GM18507 (cell line): ENCODE measurements at regions not wholly inside any gene's neighbourhood (a gene's known extent, or its start where the extent isn't known, plus 50 kb on each side); places are given as distances from the start of the nearest gene placed in this dataset.
"Not testable (repeated sequence)": the region's sequence is repeated elsewhere in the genome, so short reads cannot be mapped to it uniquely, and the experiment has no call there.

ENCODE experiments used
- DNase-seq: peaks from one replicate; pipeline ENCODE4 v3.0.0; 2011; ENCODE audit warnings: low read depth; ENCODE audit not compliant: insufficient read length; ENCODE audit errors: extremely low spot score
- FAIRE-seq: peaks from 2 replicates; lab custom pipeline; 2011; peaks lifted over from hg19 to GRCh38; lab: Jason Lieb, UNC

GRCh38 chr4:125551466-125551865 is 236.7 kb downstream of the FAT4 start:
- FAIRE-seq (no peak), DNase-seq (no peak)

- FAIRE-seq = no peak
Observed at GRCh38 chr4:125551967-125552366, 237.2 kb downstream of the FAT4 start.

GRCh38 chr4:125572601-125573000 is 257.8 kb downstream of the FAT4 start:
- FAIRE-seq = no peak
- DNase-seq = no peak

More at GRCh38 chr4:125551967-125552366, 237.2 kb downstream of the FAT4 start:
- no peak for DNase-seq

DNA sequence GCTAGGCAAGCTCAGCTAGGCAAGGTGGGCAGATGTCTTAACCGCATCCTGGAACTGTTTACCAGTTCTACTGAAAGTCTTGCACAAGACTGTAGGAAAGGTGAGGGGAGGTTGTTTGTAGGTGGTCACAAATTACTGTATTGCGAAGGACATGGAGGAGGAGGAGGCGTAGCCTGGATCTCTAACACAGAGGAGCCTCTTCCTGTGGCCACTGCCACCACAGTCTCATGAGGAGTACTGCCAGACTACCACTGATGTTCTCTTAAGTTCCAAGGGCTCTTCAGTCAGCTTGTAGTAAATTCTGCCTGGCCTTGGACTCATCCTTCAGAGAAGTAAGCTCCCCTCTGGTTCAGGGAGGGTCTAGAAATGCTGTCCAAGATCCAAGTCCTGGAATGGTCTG is 258.6 kb downstream of the FAT4 start:
- FAIRE-seq (no peak), DNase-seq (no peak)

- FAIRE-seq = no peak
- no peak for DNase-seq
Observed at GRCh38 chr4:125573786-125574185, 259.0 kb downstream of the FAT4 start.

- FAIRE-seq (no peak), DNase-seq (no peak)
Observed at GRCh38 chr4:125582302-125582701, 267.5 kb downstream of the FAT4 start.

GRCh38 chr4:125590158-125590557 is 275.4 kb downstream of the FAT4 start:
- DNase-seq (no peak), FAIRE-seq (no peak)

DNA sequence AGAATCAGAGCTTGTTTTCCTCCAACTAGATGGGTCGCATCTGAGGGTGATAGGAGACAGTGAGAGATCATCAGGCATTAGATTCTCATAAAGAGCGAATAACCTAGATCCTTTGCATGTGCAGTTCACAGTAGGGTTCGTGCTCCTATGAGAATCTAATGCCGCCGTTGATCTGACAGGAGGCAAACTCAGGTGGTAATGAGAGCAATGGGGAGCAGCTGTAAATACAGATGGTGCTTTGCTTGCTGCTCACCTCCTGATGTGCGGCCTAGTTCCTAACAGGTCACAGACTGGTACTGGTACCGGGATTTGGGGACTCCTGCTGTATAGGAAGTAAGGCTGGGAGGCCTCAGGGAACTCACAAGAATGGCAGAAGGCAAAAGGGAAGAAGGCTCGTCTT is 276.5 kb downstream of the FAT4 start:
- FAIRE-seq (no peak), DNase-seq (no peak)

GRCh38 chr4:125594056-125594602 is 279.4 kb downstream of the FAT4 start:
- DNase-seq (no peak), FAIRE-seq (no peak)

GRCh38 chr4:125605926-125606325 is 291.2 kb downstream of the FAT4 start:
- FAIRE-seq = not testable (repeated sequence)

GRCh38 chr4:125620066-125620860 is 305.5 kb downstream of the FAT4 start:
- no peak for FAIRE-seq
- no peak for DNase-seq

More at GRCh38 chr4:125605926-125606325, 291.2 kb downstream of the FAT4 start:
- DNase-seq = not testable (repeated sequence)

GRCh38 chr4:125624951-125625350 is 310.2 kb downstream of the FAT4 start:
- no peak for DNase-seq
- no peak for FAIRE-seq

DNA sequence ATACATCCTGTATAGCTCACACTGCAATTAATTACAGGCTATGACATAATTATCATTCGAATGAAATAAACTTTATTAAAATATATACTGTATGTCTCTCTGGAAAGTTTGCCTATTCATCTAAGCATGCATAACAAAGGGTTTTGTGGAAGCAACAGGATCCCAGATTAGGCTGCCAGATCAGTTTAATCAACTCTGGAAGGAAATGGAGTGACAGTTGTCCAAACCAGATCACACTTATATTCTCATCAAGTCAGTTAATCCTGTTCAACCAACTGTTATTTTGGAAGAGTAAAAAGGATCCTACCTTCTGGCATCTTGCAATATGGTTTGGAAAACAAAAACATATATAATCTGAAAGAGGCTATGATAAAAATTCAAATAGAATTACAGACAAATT is 312.2 kb downstream of the FAT4 start:
- DNase-seq = no peak
- no peak for FAIRE-seq

- FAIRE-seq = no peak
- DNase-seq = no peak
Observed at GRCh38 chr4:125639182-125639621, 324.4 kb downstream of the FAT4 start.

- DNase-seq (no peak), FAIRE-seq (no peak)
Observed at GRCh38 chr4:125641611-125642010, 326.9 kb downstream of the FAT4 start.

- no peak for FAIRE-seq
- DNase-seq = no peak
Observed at GRCh38 chr4:125642645-125643044, 327.9 kb downstream of the FAT4 start.

GRCh38 chr4:125649452-125649851 is 334.7 kb downstream of the FAT4 start:
- DNase-seq = no peak
- no peak for FAIRE-seq

DNA sequence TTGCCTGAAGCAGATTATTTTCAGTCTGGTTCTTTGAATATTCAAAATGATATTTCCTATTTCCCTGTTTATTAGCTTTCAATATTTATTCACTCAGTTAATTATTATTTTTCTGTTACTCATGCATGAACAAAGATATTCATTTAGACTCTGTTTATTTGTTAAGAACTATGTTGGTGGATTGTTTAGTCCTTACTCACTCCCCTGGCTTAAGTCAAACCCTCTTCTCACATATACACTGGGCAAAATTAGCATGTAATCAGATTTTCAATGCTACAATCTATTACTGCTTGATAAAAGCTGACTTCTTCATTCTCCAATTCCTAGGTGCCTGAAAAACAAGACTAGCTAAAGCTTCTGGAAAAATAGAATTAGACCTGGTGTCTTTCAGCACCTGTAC is 335.8 kb downstream of the FAT4 start:
- FAIRE-seq = no peak
- DNase-seq = no peak

DNA sequence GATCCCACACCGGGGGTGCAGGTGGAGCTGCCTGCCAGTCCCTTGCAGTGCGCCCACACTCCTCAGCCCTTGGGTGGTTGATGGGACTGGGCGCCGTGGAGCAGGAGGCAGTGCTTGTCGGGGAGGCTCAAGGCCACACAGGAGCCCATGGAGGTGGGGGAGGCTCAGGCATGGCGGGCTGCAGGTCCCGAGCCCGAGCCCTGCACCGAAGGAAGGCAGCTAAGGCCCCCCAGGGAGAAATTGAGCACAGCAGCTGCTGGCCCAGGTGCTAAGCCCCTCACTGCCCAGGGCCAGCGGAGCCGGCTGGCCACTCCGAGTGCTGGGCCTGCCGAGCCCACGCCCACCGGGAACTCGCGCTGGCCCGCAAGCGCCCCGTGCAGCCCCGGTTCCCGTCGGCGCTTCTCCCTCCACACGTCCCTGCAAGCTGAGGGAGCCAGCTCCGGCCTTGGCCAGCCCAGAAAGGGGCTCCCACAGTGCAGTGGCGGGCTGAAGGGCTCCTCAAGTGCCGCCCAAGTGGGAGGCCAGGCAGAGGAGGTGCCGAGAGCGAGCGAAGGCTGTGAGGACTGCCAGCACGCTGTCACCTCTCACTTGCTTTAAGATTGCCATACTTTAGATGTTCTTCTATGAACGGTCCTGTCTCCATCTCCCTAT is 337.1 kb downstream of the FAT4 start:
- not testable (repeated sequence) for DNase-seq, FAIRE-seq

GRCh38 chr4:125658773-125659172 is 344.0 kb downstream of the FAT4 start:
- FAIRE-seq (no peak), DNase-seq (no peak)
